GM12878 (cell line): ENCODE measurements at regions not wholly inside any gene's neighbourhood (a gene's known extent, or its start where the extent isn't known, plus 50 kb on each side); places are given as distances from the start of the nearest gene placed in this dataset.

Experiments used
- ATAC-seq: fragments of 200-7000 bp; cut with Tn5 transposase; 3 replicates; pipeline ENCODE4 v1.9.1; 2020; ENCODE audit warnings: mild to moderate bottlenecking, moderate library complexity
- BruUV-seq: library from RNA; stranded (reverse); fragments of 400-500 nt; replicated peaks from 2 replicates; lab custom pipeline; 2021; lab: Mats Ljungman, UMichigan
- CTCF ChIA-PET: fragments of 300-600 bp; sonication (Branson Sonifier 250); formaldehyde crosslinking; extraction: SDS; loops from one replicate; lab custom pipeline; 2021; ENCODE audit warnings: inconsistent platforms; lab: Yijun Ruan, JAX
- POLR2A ChIA-PET: fragments of 350-600 bp; formaldehyde crosslinking; extraction: SDS; loops from one replicate; lab custom pipeline; 2021; ENCODE audit warnings: inconsistent platforms; lab: Charles Lee
- RAD21 ChIA-PET: fragments of 300-600 bp; sonication (Branson Sonifier 250); formaldehyde crosslinking; loops from one replicate; lab custom pipeline; 2023; ENCODE audit warnings: antibody characterized with exemption; ENCODE audit not compliant: unreplicated experiment; lab: Charles Lee
- SMC1A ChIA-PET: fragments of 300-600 bp; sonication (Branson Sonifier 250); formaldehyde crosslinking; loops from one replicate; lab custom pipeline; 2023; ENCODE audit not compliant: unreplicated experiment, uncharacterized antibody; lab: Charles Lee
- DNase-seq: peaks from one replicate; pipeline ENCODE4 v3.0.0-alpha.2; 2011; ENCODE audit warnings: low read depth, low spot score
- FAIRE-seq: peaks from 3 replicates; lab custom pipeline; 2011; peaks lifted over from hg19 to GRCh38; lab: Jason Lieb, UNC
- H2AFZ ChIP-seq: 2 replicates; pipeline ENCODE4 v1.6.0; 2011; ENCODE audit warnings: low read depth, low read length, control low read depth; ENCODE audit not compliant: control insufficient read depth
- H3K27ac ChIP-seq: 2 replicates; pipeline ENCODE4 v1.5.1; 2011; ENCODE audit warnings: control low read depth; ENCODE audit not compliant: control insufficient read depth, insufficient read depth
- H3K27me3 ChIP-seq, 2 experiments: replicated peaks in 1 of 2; 2 replicates each; pipeline versions ENCODE4 v1.6.0 to v1.6.1; 2011; ENCODE audit warnings: low read length in 1 of 2; ENCODE audit not compliant: control insufficient read depth in 2 of 2, insufficient read depth in 2 of 2
- H3K36me3 ChIP-seq, 2 experiments: 2 replicates each; pipeline ENCODE4 v1.5.1; 2011; ENCODE audit warnings: low read length in 1 of 2; ENCODE audit not compliant: control insufficient read depth in 2 of 2, insufficient read depth in 2 of 2
- H3K4me1 ChIP-seq: 2 replicates; pipeline ENCODE4 v1.6.1; 2011; ENCODE audit warnings: mild to moderate bottlenecking, low read length, moderate library complexity, mixed read lengths; ENCODE audit not compliant: control insufficient read depth, insufficient read depth
- H3K4me2 ChIP-seq: 2 replicates; pipeline ENCODE4 v1.6.0; 2011; ENCODE audit warnings: control low read depth; ENCODE audit not compliant: control insufficient read depth, insufficient read depth
- H3K4me3 ChIP-seq: fragments of 200-600 bp; sonication (generic); 2 replicates; pipeline ENCODE4 v1.5.1; 2016
- H3K79me2 ChIP-seq: 2 replicates; pipeline ENCODE4 v1.6.0; 2011; ENCODE audit warnings: low read length; ENCODE audit not compliant: control insufficient read depth, insufficient read depth
- H3K9ac ChIP-seq: 2 replicates; pipeline ENCODE4 v1.8.0; 2011; ENCODE audit warnings: low read length, control low read depth, mixed read lengths; ENCODE audit not compliant: control insufficient read depth, insufficient read depth
- H3K9me3 ChIP-seq: replicated peaks from 3 replicates; pipeline ENCODE4 v1.5.1; 2011; ENCODE audit warnings: mild to moderate bottlenecking, low read length; ENCODE audit not compliant: control insufficient read depth, insufficient read depth
- H4K20me1 ChIP-seq: 2 replicates; pipeline ENCODE4 v1.6.0; 2011; ENCODE audit not compliant: control insufficient read depth, insufficient read depth
- DPF2 ChIP-seq: fragments of 450-650 bp; IDR thresholded peaks from 2 replicates; pipeline ENCODE4 v1.6.1; 2017; ENCODE audit warnings: mild to moderate bottlenecking
- EZH2 ChIP-seq: IDR thresholded peaks from 2 replicates; pipeline ENCODE4 v1.6.1; 2012; ENCODE audit warnings: low read depth, mild to moderate bottlenecking, control low read depth, inconsistent platforms, low read length, borderline replicate concordance; ENCODE audit not compliant: control insufficient read depth
- NFYA ChIP-seq: IDR thresholded peaks from 2 replicates; pipeline ENCODE4 v1.6.1; 2011; ENCODE audit warnings: low read depth, mild to moderate bottlenecking, low read length, improper control_type of control experiment, borderline replicate concordance
- NKRF ChIP-seq: fragments of 450-650 bp; conservative IDR thresholded peaks from 2 replicates; pipeline ENCODE4 v1.6.1; 2017; ENCODE audit warnings: mild to moderate bottlenecking, moderate library complexity
- REST ChIP-seq: IDR thresholded peaks from 2 replicates; pipeline ENCODE4 v1.6.1; 2012; ENCODE audit warnings: mild to moderate bottlenecking, low read depth, low read length
- SMAD1 ChIP-seq: fragments of 450-650 bp; IDR thresholded peaks from 2 replicates; pipeline ENCODE4 v1.6.1; 2018; ENCODE audit warnings: mild to moderate bottlenecking, low read depth; ENCODE audit not compliant: partially characterized antibody
- SMARCA5 ChIP-seq: fragments of 450-650 bp; IDR thresholded peaks from 2 replicates; pipeline ENCODE4 v1.6.1; 2017; ENCODE audit warnings: mild to moderate bottlenecking
- ZNF592 ChIP-seq: fragments of 450-650 bp; IDR thresholded peaks from 2 replicates; pipeline ENCODE4 v1.6.1; 2017; ENCODE audit warnings: mild to moderate bottlenecking, moderate library complexity
- ZZZ3 ChIP-seq: IDR thresholded peaks from 2 replicates; pipeline ENCODE4 v1.6.1; 2011; ENCODE audit warnings: low read depth; ENCODE audit not compliant: control insufficient read depth, insufficient read length
- WGBS: methylation state at CpG from one replicate; pipeline ENCODE4 v1.1.6; 2016; ENCODE audit warnings: low lambda C conversion rate; ENCODE audit not compliant: insufficient replicate concordance, insufficient coverage; ENCODE audit errors: missing lambda C conversion rate; 5-methylcytosine and 5-hydroxymethylcytosine counted together
- in situ Hi-C: fragments of 300-500 bp; cut with MboI; formaldehyde crosslinking; loops from 9 replicates; pipeline ENCODE4 v1.14.3; 2018; ENCODE audit warnings: mixed read lengths
- intact Hi-C: fragments of 100-400 bp; cut with micrococcal nuclease; formaldehyde crosslinking; loops from one replicate; pipeline ENCODE4 v1.14.2; 2022; ENCODE audit not compliant: unreplicated experiment

GRCh38 chr2:186281726-186282125 lies 204.3 kb upstream of the ZC3H15 start:
- no peaks in the 10 kb centered on the region for H3K27me3 ChIP-seq
- ChIA-PET POLR2A (no interaction called here), RAD21 (no interaction called here), SMC1A (no interaction called here), CTCF (no interaction called here)
- no peak overlapping the region for H3K4me2 ChIP-seq
- H3K4me1 ChIP-seq = no peaks in the 10 kb centered on the region
- TF ChIP-seq SMAD1 (no peak), DPF2 (no peak), NFYA (no peak), ZZZ3 (no peak), ZNF592 (no peak), NKRF (no peak), SMARCA5 (no peak), REST (no peak), EZH2 (no peak)
- no peaks in the 10 kb centered on the region for H3K79me2 ChIP-seq
- ATAC-seq (no peak), DNase-seq (no peak), FAIRE-seq (no peak)
- intact Hi-C loops = no loop called here
- H3K36me3 ChIP-seq = no peaks in the 10 kb centered on the region
- H3K27ac ChIP-seq = no peak overlapping the region
- H3K9me3 ChIP-seq = no peaks in the 10 kb centered on the region
- no peak overlapping the region for H3K4me3 ChIP-seq
- 67% methylated on average over 2 of the region's 2 CpGs for WGBS
- in situ Hi-C loops = no loop called here
- H2AFZ ChIP-seq = no peak overlapping the region
- H4K20me1 ChIP-seq = no peaks in the 10 kb centered on the region
- no peak overlapping the region for H3K9ac ChIP-seq
- no TSS peak for BruUV-seq
